ENCODE measurements at regions not wholly inside any gene's neighbourhood (a gene's known extent, or its start where the extent isn't known, plus 50 kb on each side); places are given as distances from the start of the nearest gene placed in this dataset.

- H3K4me3 ChIP-seq (replicated peaks in 1 of 3; ENCODE audit: insufficient read depth in 1 of 3, low read depth in 2 of 3, low read length in 3 of 3) = no peak overlapping the region
- DNase-seq (ENCODE audit: low spot score) (no peak), ATAC-seq (no peak), FAIRE-seq (no peak)
- H2AFZ ChIP-seq (ENCODE audit: low read length) = no peak overlapping the region
- intact Hi-C loops (cut with micrococcal nuclease; ENCODE audit: unreplicated experiment) = no loop called here
- H3K9me3 ChIP-seq (ENCODE audit: low read length) = no peaks in the 10 kb centered on the region
- 2% methylated on average over 3 of the region's 3 CpGs for WGBS (ENCODE audit: low lambda C conversion rate)
- in situ Hi-C loops (cut with HindIII; ENCODE audit: extremely low pct_ligation_motif_present, low pct_unique_long_range_greater_than_20kb) = no loop called here
- peaks cover 11% of the 10 kb centered on the region; the same call in 1 of the 2 replicates for H3K4me1 ChIP-seq (ENCODE audit: insufficient read depth, low read length)
- ChIA-PET POLR2A (no interaction called here), CTCF (ENCODE audit: low intra/inter-chr PET ratio, low total read pairs) (no interaction called here)
- no peaks in the 10 kb centered on the region for H3K79me2 ChIP-seq (ENCODE audit: insufficient read depth, low read length)
- no peaks in the 10 kb centered on the region for H4K20me1 ChIP-seq (ENCODE audit: insufficient read depth, low read length)
- BruUV-seq (replicated peaks) = no TSS peak
- H3K9ac ChIP-seq (ENCODE audit: insufficient read depth, low read depth, low read length) = no peak overlapping the region
- no peak overlapping the region for H3K4me2 ChIP-seq (ENCODE audit: low read depth, low read length)
- TF ChIP-seq CEBPB (IDR thresholded peaks at IDR 0.05; ENCODE audit: borderline replicate concordance, low read depth, low read length) = peak; percentile 63; the same call in 1 of the 2 replicates
- TF ChIP-seq ARHGAP35 (CRISPR knock-in tag; IDR thresholded peaks at IDR 0.05; ENCODE audit: borderline replicate concordance) = no peak
- TF ChIP-seq ZNF670 (CRISPR knock-in tag; IDR thresholded peaks at IDR 0.05; ENCODE audit: borderline replicate concordance) = no peak
- no peak for TF ChIP-seq RBM22 (optimal IDR thresholded peaks at IDR 0.05; ENCODE audit: low read length)
- TF ChIP-seq IKZF5 (CRISPR knock-in tag; IDR thresholded peaks at IDR 0.05) = no peak
- no peak for TF ChIP-seq ZNF329 (CRISPR knock-in tag; IDR thresholded peaks at IDR 0.05; ENCODE audit: low read depth)
- no peak for TF ChIP-seq ZNF552 (CRISPR knock-in tag; IDR thresholded peaks at IDR 0.05; ENCODE audit: borderline replicate concordance)
- peak; percentile 72 for TF ChIP-seq ATF7 (IDR thresholded peaks at IDR 0.05)
- TF ChIP-seq ATF7 (CRISPR knock-in tag; IDR thresholded peaks at IDR 0.05) = no peak
- TF ChIP-seq ZNF569 (CRISPR knock-in tag; IDR thresholded peaks at IDR 0.05; ENCODE audit: borderline replicate concordance) = no peak
- H3K27me3 ChIP-seq (ENCODE audit: control insufficient read depth in 1 of 2, insufficient read depth in 2 of 2, low read length in 2 of 2) = peaks cover 0 to 51% of the 10 kb centered on the region in 2 experiments; a peak in 4 of 5 replicates
- H3K36me3 ChIP-seq (replicated peaks in 1 of 2; ENCODE audit: control insufficient read depth in 1 of 2, insufficient read depth in 2 of 2, low read length in 2 of 2) = no peaks in the 10 kb centered on the region
- H3K27ac ChIP-seq (ENCODE audit: extremely low read length, insufficient read depth, low read length) = no peak overlapping the region
Observed at GRCh38 chr16:73430138-73430537, 382.2 kb upstream of the ZFHX3 start.

Measured in HepG2 (cell line).